Progenitor cell of endocrine pancreas (in vitro differentiated cells): ENCODE measurements at regions not wholly inside any gene's neighbourhood (a gene's known extent, or its start where the extent isn't known, plus 50 kb on each side); places are given as distances from the start of the nearest gene placed in this dataset.

Source experiments
- DNase-seq: peaks from one replicate; pipeline ENCODE4 v3.0.0; 2021; ENCODE audit warnings: low spot score; ENCODE audit not compliant: unreplicated experiment
- H3K27ac Mint-ChIP-seq: 2 replicates; pipeline ENCODE4 v1.8.0; 2021; ENCODE audit warnings: mild to moderate bottlenecking, moderate library complexity, mixed read lengths
- H3K27me3 Mint-ChIP-seq: 2 replicates; pipeline ENCODE4 v1.8.0; 2021; ENCODE audit warnings: mixed read lengths
- H3K36me3 Mint-ChIP-seq: 2 replicates; pipeline ENCODE4 v1.8.0; 2022; ENCODE audit warnings: mixed read lengths; ENCODE audit not compliant: insufficient read depth
- H3K4me1 Mint-ChIP-seq: 2 replicates; pipeline ENCODE4 v1.8.0; 2021; ENCODE audit warnings: low read depth, mixed read lengths
- H3K4me3 Mint-ChIP-seq: 2 replicates; pipeline ENCODE4 v1.8.0; 2021; ENCODE audit warnings: low read depth, mild to moderate bottlenecking, moderate library complexity, mixed read lengths
- H3K9me3 Mint-ChIP-seq: 2 replicates; pipeline ENCODE4 v1.8.0; 2021; ENCODE audit warnings: low read depth, mixed read lengths
- CTCF ChIP-seq: fragments of 200-600 bp; sonication (generic); IDR thresholded peaks from one replicate; pipeline ENCODE4 v1.5.0; 2021; ENCODE audit warnings: antibody characterized with exemption, mild to moderate bottlenecking; ENCODE audit not compliant: unreplicated experiment

- Mint-ChIP-seq H3K4me3 (no peak overlapping the region), H3K36me3 (no peaks in the 10 kb centered on the region), H3K4me1 (peaks cover 17% of the 10 kb centered on the region), H3K27ac (no peak overlapping the region), H3K27me3 (no peaks in the 10 kb centered on the region), H3K9me3 (no peaks in the 10 kb centered on the region)
- TF ChIP-seq CTCF: no peak
- no peak for DNase-seq
Observed at GRCh38 chr10:109379186-109379585, 544.1 kb downstream of the XPNPEP1 start.

- no peak overlapping the region for H3K4me3 Mint-ChIP-seq
- H3K9me3 Mint-ChIP-seq: peaks cover 7% of the 10 kb centered on the region
- no peak overlapping the region for H3K27ac Mint-ChIP-seq
- no peak for DNase-seq
- no peak for TF ChIP-seq CTCF
- H3K36me3 Mint-ChIP-seq: no peaks in the 10 kb centered on the region
- no peaks in the 10 kb centered on the region for H3K27me3 Mint-ChIP-seq
- H3K4me1 Mint-ChIP-seq: peaks cover 2% of the 10 kb centered on the region
Observed at GRCh38 chr10:109374215-109374614, 549.1 kb downstream of the XPNPEP1 start.

- H3K4me3 Mint-ChIP-seq: no peak overlapping the region
- no peak for TF ChIP-seq CTCF
- H3K27ac Mint-ChIP-seq: no peak overlapping the region
- no peaks in the 10 kb centered on the region for H3K4me1 Mint-ChIP-seq
- DNase-seq: no peak
- H3K36me3 Mint-ChIP-seq: no peaks in the 10 kb centered on the region
- peaks cover 3% of the 10 kb centered on the region for H3K9me3 Mint-ChIP-seq
- H3K27me3 Mint-ChIP-seq: no peaks in the 10 kb centered on the region
Observed at GRCh38 chr10:109359316-109359715, 564.0 kb downstream of the XPNPEP1 start.

- no peak overlapping the region for H3K27ac Mint-ChIP-seq
- no peak for DNase-seq
- no peaks in the 10 kb centered on the region for H3K36me3 Mint-ChIP-seq
- no peak for TF ChIP-seq CTCF
- H3K4me1 Mint-ChIP-seq: no peaks in the 10 kb centered on the region
- H3K27me3 Mint-ChIP-seq: no peaks in the 10 kb centered on the region
- no peak overlapping the region for H3K4me3 Mint-ChIP-seq
- peaks cover 3% of the 10 kb centered on the region for H3K9me3 Mint-ChIP-seq
Observed at GRCh38 chr10:109358325-109358724, 565.0 kb downstream of the XPNPEP1 start.

- H3K36me3 Mint-ChIP-seq: no peaks in the 10 kb centered on the region
- H3K9me3 Mint-ChIP-seq: peaks cover 9% of the 10 kb centered on the region
- TF ChIP-seq CTCF: no peak
- no peaks in the 10 kb centered on the region for H3K4me1 Mint-ChIP-seq
- no peaks in the 10 kb centered on the region for H3K27me3 Mint-ChIP-seq
- DNase-seq: no peak
- no peak overlapping the region for H3K4me3 Mint-ChIP-seq
- no peak overlapping the region for H3K27ac Mint-ChIP-seq
Observed at GRCh38 chr10:109348324-109348723, 575.0 kb downstream of the XPNPEP1 start.
